Posterior vena cava (tissue), 2 donors: ENCODE measurements at regions not wholly inside any gene's neighbourhood (a gene's known extent, or its start where the extent isn't known, plus 50 kb on each side); places are given as distances from the start of the nearest gene placed in this dataset.
"Not testable (repeated sequence)": the region's sequence is repeated elsewhere in the genome, so short reads cannot be mapped to it uniquely, and the experiment has no call there.

Experiments
- DNase-seq: peaks from one replicate; pipeline ENCODE4 v3.0.0-alpha.2; 2020; ENCODE audit warnings: low spot score
- intact Hi-C, 2 donors: fragments of 100-400 bp; cut with DNase I; formaldehyde crosslinking; loops; one replicate each; pipeline versions ENCODE4 v1.14.1 to v1.14.2; 2022 to 2023
- donor health status: DM: yes; HTN: yes; CAD: no.
- donor health status: DM: yes; HTN: yes; CAD: no.

- DNase-seq, result no peak
- intact Hi-C loops, result no loop called here
These were observed 117.0 kb upstream of the SOX21 start for GRCh38 chr13:94829185-94829836.

- no peak for DNase-seq
- intact Hi-C loops, result no loop called here
These were observed 115.2 kb upstream of the SOX21 start for GRCh38 chr13:94827566-94827965.

GRCh38 chr13:94825507-94825906 lies 113.2 kb upstream of the SOX21 start:
- intact Hi-C loops, result no loop called here
- peak; percentile 83 for DNase-seq

- intact Hi-C loops, result no loop called here
- no peak for DNase-seq
These were observed 112.3 kb upstream of the SOX21 start for GRCh38 chr13:94824601-94825000.

- DNase-seq, result no peak
- intact Hi-C loops, result no loop called here
These were observed 110.0 kb upstream of the SOX21 start for GRCh38 chr13:94822356-94822755.

GRCh38 chr13:94816256-94816655 lies 103.9 kb upstream of the SOX21 start:
- DNase-seq, result no peak
- intact Hi-C loops, result no loop called here

GRCh38 chr13:94813920-94814475 lies 101.7 kb upstream of the SOX21 start:
- intact Hi-C loops, result no loop called here
- DNase-seq, result no peak

GRCh38 chr13:94811753-94812152 lies 99.4 kb upstream of the SOX21 start:
- intact Hi-C loops, result no loop called here
- DNase-seq, result no peak

- intact Hi-C loops, result no loop called here
- no peak for DNase-seq
These were observed 88.1 kb upstream of the SOX21 start for GRCh38 chr13:94800423-94800822.

- intact Hi-C loops, result no loop called here
- no peak for DNase-seq
These were observed 87.0 kb upstream of the SOX21 start for GRCh38 chr13:94799299-94799698.

GRCh38 chr13:94798738-94799137 lies 86.4 kb upstream of the SOX21 start:
- intact Hi-C loops, result no loop called here
- DNase-seq, result no peak

GRCh38 chr13:94795292-94795691 lies 82.9 kb upstream of the SOX21 start:
- intact Hi-C loops, result no loop called here
- no peak for DNase-seq

- intact Hi-C loops, DNase-seq: not testable (repeated sequence)
These were observed 73.9 kb upstream of the SOX21 start for GRCh38 chr13:94786246-94786645.

- no peak for DNase-seq
- intact Hi-C loops, result no loop called here
These were observed 71.7 kb upstream of the SOX21 start for GRCh38 chr13:94784066-94784465.

- intact Hi-C loops, result no loop called here
- DNase-seq, result no peak
These were observed 71.1 kb upstream of the SOX21 start for GRCh38 chr13:94783489-94783888.

- intact Hi-C loops, result no loop called here
- no peak for DNase-seq
These were observed 68.1 kb upstream of the SOX21 start for GRCh38 chr13:94780421-94780820.

- intact Hi-C loops, result no loop called here
- DNase-seq, result no peak
These were observed 66.6 kb upstream of the SOX21 start for GRCh38 chr13:94778986-94779385.

GRCh38 chr13:94778585-94778984 lies 66.2 kb upstream of the SOX21 start:
- intact Hi-C loops, result no loop called here

GRCh38 chr13:94776956-94777355 lies 64.6 kb upstream of the SOX21 start:
- no peak for DNase-seq
- intact Hi-C loops, result no loop called here

More at GRCh38 chr13:94778585-94778984, 66.2 kb upstream of the SOX21 start:
- DNase-seq, result no peak

- DNase-seq, result no peak
These were observed 64.0 kb upstream of the SOX21 start for GRCh38 chr13:94776300-94776699.

GRCh38 chr13:94765814-94766213 lies 53.5 kb upstream of the SOX21 start:
- intact Hi-C loops, result no loop called here
- no peak for DNase-seq

More at GRCh38 chr13:94776300-94776699, 64.0 kb upstream of the SOX21 start:
- intact Hi-C loops, result no loop called here
